ENCODE measurements at regions not wholly inside any gene's neighbourhood (a gene's known extent, or its start where the extent isn't known, plus 50 kb on each side); places are given as distances from the start of the nearest gene placed in this dataset.

GRCh38 chr10:107647462-107647861, 483.0 kb upstream of the SORCS1 start:
- H3K4me3 ChIP-seq (ENCODE audit: low read depth, low read length) = no peak overlapping the region
- TF ChIP-seq CTCF (IDR thresholded peaks at IDR 0.05; ENCODE audit: insufficient read depth, low read depth, low read length) = no peak
- DNase-seq (ENCODE audit: low read depth) = no peak

- TF ChIP-seq CTCF (IDR thresholded peaks at IDR 0.05; ENCODE audit: insufficient read depth, low read depth, low read length) = no peak
- no peak overlapping the region for H3K4me3 ChIP-seq (ENCODE audit: low read depth, low read length)
- no peak for DNase-seq (ENCODE audit: low read depth)
These were observed 467.4 kb upstream of the SORCS1 start for GRCh38 chr10:107631876-107632275.

- H3K4me3 ChIP-seq (ENCODE audit: low read depth, low read length) = no peak overlapping the region
- DNase-seq (ENCODE audit: low read depth) = no peak
- TF ChIP-seq CTCF (IDR thresholded peaks at IDR 0.05; ENCODE audit: insufficient read depth, low read depth, low read length) = no peak
These were observed 462.4 kb upstream of the SORCS1 start for GRCh38 chr10:107626862-107627261.

- no peak for DNase-seq (ENCODE audit: low read depth)
- TF ChIP-seq CTCF (IDR thresholded peaks at IDR 0.05; ENCODE audit: insufficient read depth, low read depth, low read length) = no peak
These were observed 458.8 kb upstream of the SORCS1 start for GRCh38 chr10:107623292-107623691.

GRCh38 chr10:107619139-107619538, 454.6 kb upstream of the SORCS1 start:
- H3K4me3 ChIP-seq (ENCODE audit: low read depth, low read length) = no peak overlapping the region
- no peak for DNase-seq (ENCODE audit: low read depth)
- TF ChIP-seq CTCF (IDR thresholded peaks at IDR 0.05; ENCODE audit: insufficient read depth, low read depth, low read length) = no peak

More at GRCh38 chr10:107623292-107623691, 458.8 kb upstream of the SORCS1 start:
- H3K4me3 ChIP-seq (ENCODE audit: low read depth, low read length) = no peak overlapping the region

GRCh38 chr10:107618504-107618994, 454.0 kb upstream of the SORCS1 start:
- no peak overlapping the region for H3K4me3 ChIP-seq (ENCODE audit: low read depth, low read length)
- peak; percentile 1 for DNase-seq (ENCODE audit: low read depth)
- no peak for TF ChIP-seq CTCF (IDR thresholded peaks at IDR 0.05; ENCODE audit: insufficient read depth, low read depth, low read length)

All from fibroblast of villous mesenchyme (primary cell).